HG03139 (cell line): ENCODE measurements at regions not wholly inside any gene's neighbourhood (a gene's known extent, or its start where the extent isn't known, plus 50 kb on each side); places are given as distances from the start of the nearest gene placed in this dataset.
A peak's percentile ranks its signal among the peaks of the same experiment; 100 is the strongest.
"Not testable (repeated sequence)": the region's sequence is repeated elsewhere in the genome, so short reads cannot be mapped to it uniquely, and the experiment has no call there.

Experiments used
- ATAC-seq: cut with Tn5 transposase; IDR thresholded peaks from one replicate; pipeline ENCODE4 v1.9.1; 2021; ENCODE audit not compliant: unreplicated experiment

GRCh38 chr10:46740368-46740767, 161.4 kb downstream of the SYT15 start:
- ATAC-seq, result not testable (repeated sequence)

GRCh38 chr10:46749003-46749402, 162.2 kb upstream of the PTPN20 start:
- ATAC-seq, result peak; percentile 25

GRCh38 chr10:46749470-46749869, 161.8 kb upstream of the PTPN20 start:
- peak; percentile 69 for ATAC-seq

GRCh38 chr10:46753763-46754162, 157.5 kb upstream of the PTPN20 start:
- not testable (repeated sequence) for ATAC-seq

GRCh38 chr10:46761471-46761870, 149.8 kb upstream of the PTPN20 start:
- ATAC-seq, result peak; percentile 79

- ATAC-seq, result not testable (repeated sequence)
Measured at GRCh38 chr10:46768515-46769291, 142.5 kb upstream of the PTPN20 start.

GRCh38 chr10:46773178-46773896, 137.9 kb upstream of the PTPN20 start:
- not testable (repeated sequence) for ATAC-seq

GRCh38 chr10:46773897-46774236, 137.4 kb upstream of the PTPN20 start:
- ATAC-seq, result not testable (repeated sequence)

GRCh38 chr10:46774366-46774765, 136.9 kb upstream of the PTPN20 start:
- ATAC-seq, result not testable (repeated sequence)

GRCh38 chr10:46774945-46775667, 136.1 kb upstream of the PTPN20 start:
- not testable (repeated sequence) for ATAC-seq

- ATAC-seq, result not testable (repeated sequence)
Measured at GRCh38 chr10:46775668-46776059, 135.6 kb upstream of the PTPN20 start.

- not testable (repeated sequence) for ATAC-seq
Measured at GRCh38 chr10:46779571-46779970, 131.7 kb upstream of the PTPN20 start.

GRCh38 chr10:46780164-46780563, 131.1 kb upstream of the PTPN20 start:
- ATAC-seq, result not testable (repeated sequence)

GRCh38 chr10:46781001-46781400, 130.2 kb upstream of the PTPN20 start:
- not testable (repeated sequence) for ATAC-seq

- not testable (repeated sequence) for ATAC-seq
Measured at GRCh38 chr10:46782001-46782874, 129.0 kb upstream of the PTPN20 start.

- not testable (repeated sequence) for ATAC-seq
Measured at GRCh38 chr10:46784665-46785064, 126.6 kb upstream of the PTPN20 start.

GRCh38 chr10:46786125-46786517, 125.1 kb upstream of the PTPN20 start:
- not testable (repeated sequence) for ATAC-seq

GRCh38 chr10:46786518-46787320, 124.5 kb upstream of the PTPN20 start:
- ATAC-seq, result peak; percentile 64

GRCh38 chr10:46787321-46787615, 124.0 kb upstream of the PTPN20 start:
- peak; percentile 41 for ATAC-seq
